Fibroblast of mammary gland (primary cell): ENCODE measurements at regions not wholly inside any gene's neighbourhood (a gene's known extent, or its start where the extent isn't known, plus 50 kb on each side); places are given as distances from the start of the nearest gene placed in this dataset.

Source experiments
- DNase-seq: peaks from one replicate; pipeline ENCODE4 v3.0.0-alpha.2; 2010; ENCODE audit warnings: low read depth
- H3K4me3 ChIP-seq: 2 replicates; pipeline ENCODE4 v1.5.1; 2011; ENCODE audit warnings: low read depth, mild to moderate bottlenecking, low read length, moderate library complexity; ENCODE audit not compliant: control insufficient read depth
- CTCF ChIP-seq: conservative IDR thresholded peaks from 2 replicates; pipeline ENCODE4 v1.5.1; 2011; ENCODE audit warnings: low read depth, low read length, inconsistent platforms; ENCODE audit not compliant: control insufficient read depth, insufficient read depth

- DNase-seq = no peak
- no peak overlapping the region for H3K4me3 ChIP-seq
- TF ChIP-seq CTCF = no peak
These were observed 56.0 kb downstream of the PLK2 start for GRCh38 chr5:58403822-58404433.

GRCh38 chr5:58401701-58402100, 58.2 kb downstream of the PLK2 start:
- no peak for DNase-seq
- H3K4me3 ChIP-seq = no peak overlapping the region
- no peak for TF ChIP-seq CTCF

GRCh38 chr5:58400737-58401136, 59.1 kb downstream of the PLK2 start:
- no peak overlapping the region for H3K4me3 ChIP-seq
- TF ChIP-seq CTCF = no peak
- no peak for DNase-seq

GRCh38 chr5:58399951-58400350, 59.9 kb downstream of the PLK2 start:
- DNase-seq = no peak
- no peak overlapping the region for H3K4me3 ChIP-seq
- TF ChIP-seq CTCF = no peak

GRCh38 chr5:58394339-58394738, 65.5 kb downstream of the PLK2 start:
- TF ChIP-seq CTCF = no peak
- H3K4me3 ChIP-seq = no peak overlapping the region
- no peak for DNase-seq

- no peak overlapping the region for H3K4me3 ChIP-seq
- DNase-seq = no peak
- no peak for TF ChIP-seq CTCF
These were observed 66.2 kb downstream of the PLK2 start for GRCh38 chr5:58393716-58394115.

GRCh38 chr5:58392496-58392895, 67.4 kb downstream of the PLK2 start:
- H3K4me3 ChIP-seq = no peak overlapping the region
- TF ChIP-seq CTCF = no peak
- DNase-seq = no peak
